HG03571 (cell line): ENCODE measurements at regions not wholly inside any gene's neighbourhood (a gene's known extent, or its start where the extent isn't known, plus 50 kb on each side); places are given as distances from the start of the nearest gene placed in this dataset.
"Not testable (repeated sequence)": the region's sequence is repeated elsewhere in the genome, so short reads cannot be mapped to it uniquely, and the experiment has no call there.

Source experiments
- ATAC-seq: cut with Tn5 transposase; IDR thresholded peaks from one replicate; pipeline ENCODE4 v1.9.1; 2021; ENCODE audit not compliant: unreplicated experiment

- no peak for ATAC-seq
Observed at GRCh38 chr6:19370831-19371230, 466.3 kb upstream of the ID4 start.

DNA sequence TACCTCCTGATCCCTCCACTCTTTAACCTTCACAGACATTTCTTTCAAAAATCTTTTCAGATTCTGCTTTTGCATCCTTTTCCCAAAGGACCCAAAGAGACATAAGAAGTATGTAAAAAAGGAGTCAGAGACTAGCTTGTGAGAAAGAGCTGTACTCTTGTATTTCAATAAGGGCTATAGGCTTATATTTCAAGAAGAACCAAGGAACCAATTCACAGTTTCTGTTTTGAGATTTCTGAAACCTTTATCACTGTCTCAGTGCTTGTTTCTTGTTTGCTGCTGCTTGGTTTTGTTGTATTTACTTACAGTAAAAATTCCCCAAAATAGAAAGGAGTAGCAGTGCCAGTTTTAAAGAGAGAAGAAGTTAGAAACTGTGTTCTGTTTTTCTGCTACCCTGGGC is 461.6 kb upstream of the ID4 start:
- ATAC-seq, result no peak

DNA sequence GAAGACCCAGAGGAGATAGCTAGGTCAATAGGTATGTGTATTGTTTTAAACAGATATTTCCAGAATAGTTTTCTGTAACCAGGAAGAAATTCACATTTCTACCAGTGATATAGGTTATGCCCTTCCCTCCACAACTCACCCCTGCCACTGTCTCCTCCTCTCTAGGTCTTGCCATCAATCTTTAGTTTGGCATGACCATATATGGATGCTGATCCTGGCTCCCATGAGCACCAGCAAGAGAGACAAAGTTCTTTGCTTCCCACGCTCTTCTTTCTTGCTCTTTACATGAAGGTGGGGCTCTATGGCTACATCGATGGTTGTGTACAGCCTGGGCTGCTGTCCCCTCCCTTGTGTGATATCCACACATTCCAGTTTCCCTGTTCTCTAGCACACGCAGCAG is 459.4 kb upstream of the ID4 start:
- no peak for ATAC-seq

GRCh38 chr6:19380293-19380692 is 456.9 kb upstream of the ID4 start:
- no peak for ATAC-seq

- no peak for ATAC-seq
Observed at GRCh38 chr6:19382676-19383075, 454.5 kb upstream of the ID4 start.

- ATAC-seq, result no peak
Observed at GRCh38 chr6:19391926-19392325, 445.2 kb upstream of the ID4 start.

DNA sequence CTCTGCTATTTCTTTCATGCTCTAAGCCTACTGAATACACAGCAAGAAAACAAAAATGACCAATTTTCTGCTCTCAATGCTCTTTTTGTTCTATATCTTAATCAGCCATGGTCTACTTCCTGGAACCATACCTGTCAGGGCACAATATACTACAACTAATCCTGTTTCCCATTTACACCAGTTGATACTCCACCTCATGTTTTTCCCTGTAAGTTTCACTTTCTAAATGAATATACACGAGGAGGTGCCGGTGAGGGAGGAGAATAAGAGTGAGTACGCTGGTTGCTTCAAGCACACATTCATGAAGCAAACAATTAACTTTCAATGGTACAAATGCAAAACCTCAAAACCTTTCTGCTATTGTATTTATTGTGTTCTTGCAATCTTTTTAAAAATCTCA is 443.1 kb upstream of the ID4 start:
- no peak for ATAC-seq

DNA sequence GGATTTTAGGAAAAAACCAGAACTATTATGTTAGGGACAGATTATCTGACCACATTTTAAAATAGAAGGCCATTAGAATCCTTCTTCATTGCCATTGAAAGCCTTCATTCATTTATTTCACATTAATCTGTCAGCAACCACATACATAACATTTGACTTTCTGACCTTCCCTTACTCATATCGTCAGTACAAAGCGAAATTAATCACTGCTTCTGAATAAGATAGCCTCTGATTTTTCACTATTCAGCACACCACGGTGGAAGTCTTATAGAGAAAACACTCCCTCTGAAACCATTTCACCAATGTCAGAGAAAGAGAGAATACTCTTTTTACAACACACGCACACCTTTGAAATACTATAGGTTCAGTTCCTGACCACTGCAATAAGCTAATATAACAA is 442.5 kb upstream of the ID4 start:
- no peak for ATAC-seq

DNA sequence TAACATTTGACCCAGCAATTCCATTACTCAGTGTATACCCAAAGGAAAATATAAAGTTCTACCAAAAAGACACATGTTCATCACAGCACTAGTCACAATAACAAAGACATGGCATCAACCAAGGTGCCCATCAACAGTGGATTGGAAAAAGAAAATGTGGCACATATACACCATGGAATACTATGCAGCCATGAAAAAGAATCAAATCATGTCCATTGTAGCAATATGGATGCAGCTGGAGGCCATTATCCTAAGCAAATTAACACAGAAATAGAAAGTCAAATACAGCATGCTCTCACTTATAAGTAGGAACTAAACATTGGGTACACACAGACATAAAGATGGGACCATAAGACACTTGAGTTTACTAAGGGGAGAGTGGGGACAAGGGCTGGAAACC is 441.9 kb upstream of the ID4 start:
- no peak for ATAC-seq

DNA sequence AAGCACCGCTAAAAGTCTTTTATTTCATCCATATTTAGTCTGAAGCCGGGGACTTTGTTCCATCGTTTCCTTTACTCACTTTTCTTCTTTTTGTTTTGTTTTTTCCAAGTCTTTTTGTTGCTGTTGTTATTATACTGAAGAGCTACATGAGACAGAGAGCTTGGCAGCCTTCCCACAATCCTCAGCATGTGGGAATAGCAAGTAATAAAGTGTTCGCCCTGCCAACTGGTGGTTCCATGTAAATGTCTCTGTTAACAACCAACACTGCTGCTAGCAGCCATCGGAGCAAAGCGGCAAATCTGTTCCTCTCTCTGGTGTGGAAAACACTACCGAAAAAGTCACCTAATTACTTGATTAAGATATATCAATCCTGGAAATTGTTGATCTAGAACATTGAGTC is 437.8 kb upstream of the ID4 start:
- no peak for ATAC-seq

DNA sequence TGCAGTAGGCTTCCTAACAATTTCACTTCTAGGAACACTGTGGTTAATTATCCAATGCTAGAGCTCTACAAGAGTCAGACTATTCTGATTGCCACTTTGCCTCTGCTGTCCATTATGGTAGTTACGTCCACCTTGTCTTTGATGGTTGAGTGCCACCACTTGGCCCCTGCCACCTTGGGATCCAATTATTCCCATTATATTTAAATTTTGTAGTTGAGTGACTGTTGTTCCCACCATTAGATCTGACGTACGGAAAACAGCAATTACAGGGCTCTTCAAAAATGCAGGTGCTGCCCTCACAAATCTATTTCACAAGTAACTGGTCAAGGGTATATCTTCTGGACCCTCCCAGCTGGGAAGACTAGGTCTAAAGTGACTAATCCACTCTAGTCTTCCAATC is 432.3 kb upstream of the ID4 start:
- ATAC-seq, result not testable (repeated sequence)

GRCh38 chr6:19408331-19408730 is 428.8 kb upstream of the ID4 start:
- ATAC-seq, result no peak

GRCh38 chr6:19410481-19410880 is 426.7 kb upstream of the ID4 start:
- no peak for ATAC-seq

GRCh38 chr6:19413323-19413722 is 423.8 kb upstream of the ID4 start:
- no peak for ATAC-seq

DNA sequence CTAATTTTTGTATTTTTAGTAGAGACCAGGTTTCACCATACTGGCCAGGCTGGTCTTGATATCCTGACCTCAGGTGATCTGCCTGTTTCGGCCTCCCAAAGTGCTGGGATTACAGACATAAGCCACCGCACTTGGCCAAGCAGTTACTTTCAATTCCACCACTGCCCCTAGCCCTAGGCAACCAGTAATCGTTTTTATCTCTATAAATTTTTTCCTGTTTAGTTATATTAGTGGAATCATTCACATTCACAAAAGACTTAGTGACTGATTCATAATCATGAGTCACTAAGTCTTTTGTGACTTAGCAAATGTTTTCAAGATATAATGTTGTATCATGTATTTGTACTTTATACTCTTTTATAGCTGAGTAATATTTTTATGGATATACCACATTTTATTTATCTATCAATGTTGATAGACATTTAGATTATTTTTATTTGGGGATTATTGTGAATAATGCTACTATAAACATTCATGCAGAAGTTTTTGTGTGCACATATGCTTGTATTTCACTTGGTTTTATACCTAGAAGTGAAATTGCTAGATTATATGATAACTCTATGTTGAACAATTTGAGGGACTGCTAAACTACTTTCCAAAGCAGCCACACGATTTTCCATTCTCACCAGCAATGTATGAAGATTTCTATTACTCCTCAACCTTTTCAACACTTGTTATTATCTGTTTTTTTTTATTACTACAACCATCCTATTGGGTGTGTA is 421.4 kb upstream of the ID4 start:
- ATAC-seq, result no peak

- ATAC-seq, result no peak
Observed at GRCh38 chr6:19416811-19417210, 420.4 kb upstream of the ID4 start.

DNA sequence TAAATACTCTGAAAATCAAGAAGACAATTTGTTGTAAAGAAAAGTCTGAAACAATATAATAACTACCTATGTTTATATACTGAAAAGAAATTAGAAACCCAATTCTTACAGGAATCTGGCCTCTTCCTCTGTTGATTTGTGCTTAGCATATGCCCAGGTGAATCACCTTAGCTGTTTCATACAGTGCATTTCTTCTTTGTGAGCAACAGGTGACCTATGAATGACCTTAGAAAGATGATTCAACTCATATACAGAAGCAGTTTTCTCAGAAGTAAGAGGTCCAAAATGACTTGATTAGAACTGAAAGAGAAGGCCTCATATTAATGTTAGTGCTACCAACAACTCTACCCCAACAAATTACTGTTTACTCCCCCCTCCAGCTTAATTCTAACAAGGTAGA is 419.5 kb upstream of the ID4 start:
- no peak for ATAC-seq

- no peak for ATAC-seq
Observed at GRCh38 chr6:19424853-19425252, 412.3 kb upstream of the ID4 start.

DNA sequence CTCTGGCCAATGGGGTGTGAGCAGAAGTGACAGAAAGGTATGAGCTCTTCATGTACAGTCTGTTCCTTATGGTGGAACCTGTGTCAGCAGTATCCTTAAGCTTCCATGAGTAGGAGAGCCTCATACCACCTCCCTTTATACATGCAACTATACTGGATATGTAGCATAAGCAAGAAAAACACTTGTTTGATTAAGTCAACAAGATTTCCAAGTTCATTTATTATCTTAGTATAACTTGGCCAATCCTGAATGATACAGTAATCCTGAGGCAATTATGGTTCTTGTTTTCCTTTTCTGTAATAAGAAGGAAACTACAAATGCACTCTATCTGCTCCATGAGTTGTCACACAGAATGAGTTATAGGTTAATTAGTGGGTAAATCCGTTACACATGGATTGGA is 409.6 kb upstream of the ID4 start:
- ATAC-seq, result no peak

- no peak for ATAC-seq
Observed at GRCh38 chr6:19432966-19433498, 404.1 kb upstream of the ID4 start.

DNA sequence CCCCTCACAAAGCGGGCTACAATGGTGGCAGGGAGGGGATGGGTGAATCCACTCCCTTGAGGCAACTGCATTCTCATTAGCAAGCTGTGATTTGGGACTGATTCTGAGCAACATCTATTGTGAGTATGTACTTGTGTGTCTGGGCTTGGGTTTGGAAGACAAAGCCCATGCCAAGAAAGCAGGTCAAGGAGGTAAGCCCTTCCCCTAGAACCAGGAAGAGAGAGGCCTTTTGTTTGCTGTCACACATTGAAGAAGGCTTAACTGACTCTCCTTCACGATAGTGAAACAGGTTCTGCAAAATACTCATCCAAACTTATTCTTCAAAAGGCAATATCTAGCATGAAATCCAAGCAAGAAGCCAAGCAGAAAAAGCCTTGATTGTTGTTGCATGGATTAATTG is 403.1 kb upstream of the ID4 start:
- ATAC-seq, result no peak

- no peak for ATAC-seq
Observed at GRCh38 chr6:19435755-19436154, 401.4 kb upstream of the ID4 start.
